A549 (cell line): ENCODE measurements at regions not wholly inside any gene's neighbourhood (a gene's known extent, or its start where the extent isn't known, plus 50 kb on each side); places are given as distances from the start of the nearest gene placed in this dataset.

ENCODE experiments used
- ATAC-seq, 2 experiments: fragments of 200-7000 bp in 1 of 2; fragments of >200 bp in 1 of 2; cut with Nextera tagmentation in 1 of 2; cut with Tn5 transposase in 1 of 2; 3 replicates each; pipeline versions ENCODE4 v1.8.0 to v1.9.1; 2018 to 2020; ENCODE audit warnings: mild to moderate bottlenecking in 1 of 2, moderate library complexity in 1 of 2
- CTCF ChIA-PET: fragments of 300-600 bp; sonication (Branson Sonifier 250); formaldehyde crosslinking; extraction: SDS; loops from one replicate; lab custom pipeline; 2021; ENCODE audit warnings: antibody characterized with exemption, inconsistent platforms; lab: Yijun Ruan, JAX
- POLR2A ChIA-PET: fragments of 350-600 bp; formaldehyde crosslinking; extraction: SDS; loops from one replicate; lab custom pipeline; 2021; ENCODE audit warnings: antibody characterized with exemption, inconsistent platforms; lab: Yijun Ruan, JAX
- DNase-seq, 2 experiments: peaks; one replicate each; pipeline versions ENCODE4 v3.0.0 to v3.0.0-alpha.2; 2011 to 2016; ENCODE audit warnings: low read depth in 1 of 2, low spot score in 1 of 2
- FAIRE-seq: peaks from 2 replicates; lab custom pipeline; 2011; peaks lifted over from hg19 to GRCh38; lab: Jason Lieb, UNC
- H3K27ac ChIP-seq, 2 experiments: fragments of >200 bp; sonication (Bioruptor Twin); formaldehyde crosslinking; 3 replicates each; pipeline ENCODE4 v1.5.1; 2016 to 2017
- H3K4me1 ChIP-seq: fragments of >200 bp; sonication (Bioruptor Twin); formaldehyde crosslinking; 3 replicates; pipeline ENCODE4 v1.6.1; 2016
- H3K4me2 ChIP-seq: fragments of >200 bp; sonication (Bioruptor Twin); formaldehyde crosslinking; 3 replicates; pipeline ENCODE4 v1.6.1; 2016
- H3K4me3 ChIP-seq: fragments of >200 bp; sonication (Bioruptor Twin); formaldehyde crosslinking; 3 replicates; pipeline ENCODE4 v1.5.1; 2016
- H3K9me3 ChIP-seq: fragments of >200 bp; sonication (Bioruptor Twin); formaldehyde crosslinking; 3 replicates; pipeline ENCODE4 v1.6.1; 2016
- ATOH8 ChIP-seq: fragments of 250-450 bp; sonication (Bioruptor Pico); IDR thresholded peaks from 2 replicates; pipeline ENCODE4 v1.5.0; 2020; ENCODE audit warnings: low read depth, mild to moderate bottlenecking, moderate library complexity
- BHLHE40 ChIP-seq: IDR thresholded peaks from 2 replicates; pipeline ENCODE4 v1.6.1; 2012; ENCODE audit warnings: low read depth, low read length, inconsistent platforms
- CEBPB ChIP-seq, 2 experiments: fragments of >200 bp in 1 of 2; sonication (Bioruptor Twin) in 1 of 2; formaldehyde crosslinking in 1 of 2; IDR thresholded peaks; 2 replicates each; pipeline ENCODE4 v1.6.1; 2012 to 2016
- CHD4 ChIP-seq: fragments of 200-600 bp; sonication (generic); IDR thresholded peaks from 2 replicates; pipeline ENCODE4 v1.6.1; 2016; ENCODE audit warnings: antibody characterized with exemption, mild to moderate bottlenecking, borderline replicate concordance
- EHF ChIP-seq: fragments of 250-450 bp; sonication (Bioruptor Pico); IDR thresholded peaks from 2 replicates; pipeline ENCODE4 v1.5.0; 2020; ENCODE audit warnings: mild to moderate bottlenecking
- EHMT2 ChIP-seq: fragments of 200-600 bp; sonication (generic); IDR thresholded peaks from 2 replicates; pipeline ENCODE4 v1.6.1; 2016; ENCODE audit warnings: antibody characterized with exemption, low read depth, mild to moderate bottlenecking, moderate library complexity
- FOSL2 ChIP-seq, 2 experiments: fragments of 450-650 bp in 1 of 2; fragments of >200 bp in 1 of 2; sonication (Bioruptor Twin) in 1 of 2; formaldehyde crosslinking; IDR thresholded peaks; 2 replicates each; pipeline versions ENCODE4 v1.5.0 to v1.6.1; 2016 to 2020; ENCODE audit warnings: mild to moderate bottlenecking in 1 of 2, moderate library complexity in 1 of 2
- FOXS1 ChIP-seq: fragments of 250-450 bp; sonication (Bioruptor Pico); IDR thresholded peaks from 2 replicates; pipeline ENCODE4 v1.5.0; 2020; ENCODE audit warnings: mild to moderate bottlenecking, moderate library complexity
- HEYL ChIP-seq: fragments of 250-450 bp; sonication (Bioruptor Pico); IDR thresholded peaks from 2 replicates; pipeline ENCODE4 v1.8.0; 2021; ENCODE audit warnings: mild to moderate bottlenecking, moderate library complexity
- HOXA7 ChIP-seq: fragments of 250-450 bp; sonication (Bioruptor Pico); IDR thresholded peaks from 2 replicates; pipeline ENCODE4 v1.5.0; 2020; ENCODE audit warnings: mild to moderate bottlenecking, moderate library complexity
- HOXB5 ChIP-seq: fragments of 250-450 bp; sonication (Bioruptor Pico); IDR thresholded peaks from 2 replicates; pipeline ENCODE4 v1.5.0; 2020; ENCODE audit warnings: mild to moderate bottlenecking, moderate library complexity
- JUN ChIP-seq, 2 experiments: fragments of >200 bp; sonication (Bioruptor Twin); formaldehyde crosslinking; IDR thresholded peaks; 2 replicates in 1 of 2; 3 replicates in 1 of 2; pipeline ENCODE4 v1.6.1; 2016 to 2017
- KDM1A ChIP-seq: fragments of 200-600 bp; sonication (generic); IDR thresholded peaks from 2 replicates; pipeline ENCODE4 v1.6.1; 2016; ENCODE audit warnings: low read depth, mild to moderate bottlenecking
- MYC ChIP-seq: IDR thresholded peaks from 2 replicates; pipeline ENCODE4 v1.6.1; 2012; ENCODE audit warnings: mild to moderate bottlenecking, inconsistent platforms, low read length, improper control_type of control experiment, borderline replicate concordance
- NFE2L2 ChIP-seq: fragments of 150-350 bp; conservative IDR thresholded peaks from 2 replicates; pipeline ENCODE4 v1.6.1; 2014; ENCODE audit warnings: low read length
- POLR2A ChIP-seq: IDR thresholded peaks from 2 replicates; pipeline ENCODE4 v1.6.1; 2012; ENCODE audit warnings: mild to moderate bottlenecking, low read length
- RAD21 ChIP-seq, 2 experiments: fragments of >200 bp in 1 of 2; sonication (Bioruptor Twin) in 1 of 2; formaldehyde crosslinking in 1 of 2; IDR thresholded peaks in 1 of 2; conservative IDR thresholded peaks in 1 of 2; 2 replicates in 1 of 2; 3 replicates in 1 of 2; pipeline ENCODE4 v1.6.1; 2012 to 2018; ENCODE audit warnings: inconsistent platforms in 1 of 2
- RCOR1 ChIP-seq: fragments of 150-350 bp; IDR thresholded peaks from 2 replicates; pipeline ENCODE4 v1.6.1; 2014; ENCODE audit warnings: antibody characterized with exemption, low read length, low read depth
- REST ChIP-seq: fragments of 200-600 bp; sonication (generic); IDR thresholded peaks from 2 replicates; pipeline ENCODE4 v1.6.1; 2016; ENCODE audit warnings: antibody characterized with exemption, mild to moderate bottlenecking, moderate library complexity
- RFX5 ChIP-seq: fragments of 450-650 bp; IDR thresholded peaks from 2 replicates; pipeline ENCODE4 v1.7.1; 2014; ENCODE audit warnings: antibody characterized with exemption, mild to moderate bottlenecking, moderate library complexity
- RNF2 ChIP-seq: fragments of 200-600 bp; sonication (generic); IDR thresholded peaks from 2 replicates; pipeline ENCODE4 v1.6.1; 2016; ENCODE audit warnings: low read depth, mild to moderate bottlenecking, antibody characterized with exemption, moderate library complexity, borderline replicate concordance
- SMC3 ChIP-seq: fragments of >200 bp; sonication (Bioruptor Twin); formaldehyde crosslinking; IDR thresholded peaks from 3 replicates; pipeline ENCODE4 v1.6.1; 2018; ENCODE audit warnings: inconsistent platforms
- SREBF2 ChIP-seq: fragments of 450-650 bp; IDR thresholded peaks from 2 replicates; pipeline ENCODE4 v1.6.1; 2014; ENCODE audit warnings: mild to moderate bottlenecking, moderate library complexity
- TFCP2L1 ChIP-seq: fragments of 250-450 bp; sonication (Bioruptor Pico); IDR thresholded peaks from 2 replicates; pipeline ENCODE4 v1.5.0; 2021; ENCODE audit warnings: mild to moderate bottlenecking
- TP53 ChIP-seq: fragments of 250-450 bp; sonication (Bioruptor Pico); IDR thresholded peaks from 2 replicates; pipeline ENCODE4 v1.5.0; 2021; ENCODE audit warnings: mild to moderate bottlenecking, moderate library complexity
- ZC3H11A ChIP-seq: fragments of 450-650 bp; IDR thresholded peaks from 2 replicates; pipeline ENCODE4 v1.6.1; 2014; ENCODE audit warnings: antibody characterized with exemption, mild to moderate bottlenecking
- ZNF302 ChIP-seq: fragments of 250-450 bp; sonication (Bioruptor Pico); IDR thresholded peaks from 2 replicates; pipeline ENCODE4 v1.9.0; 2021; ENCODE audit warnings: inconsistent platforms, mild to moderate bottlenecking, moderate library complexity
- WGBS: methylation state at CpG from one replicate; pipeline ENCODE4 v1.1.6; 2017; ENCODE audit errors: missing lambda C conversion rate; 5-methylcytosine and 5-hydroxymethylcytosine counted together
- TF ChIP-seq, protein P1 (sequence below): fragments of >200 bp; sonication (Bioruptor Twin); formaldehyde crosslinking; IDR thresholded peaks from 2 replicates; pipeline ENCODE4 v1.6.1; 2016
- TF ChIP-seq, protein P2 (sequence below): IDR thresholded peaks from 2 replicates; pipeline ENCODE4 v1.6.1; 2012

DNA sequence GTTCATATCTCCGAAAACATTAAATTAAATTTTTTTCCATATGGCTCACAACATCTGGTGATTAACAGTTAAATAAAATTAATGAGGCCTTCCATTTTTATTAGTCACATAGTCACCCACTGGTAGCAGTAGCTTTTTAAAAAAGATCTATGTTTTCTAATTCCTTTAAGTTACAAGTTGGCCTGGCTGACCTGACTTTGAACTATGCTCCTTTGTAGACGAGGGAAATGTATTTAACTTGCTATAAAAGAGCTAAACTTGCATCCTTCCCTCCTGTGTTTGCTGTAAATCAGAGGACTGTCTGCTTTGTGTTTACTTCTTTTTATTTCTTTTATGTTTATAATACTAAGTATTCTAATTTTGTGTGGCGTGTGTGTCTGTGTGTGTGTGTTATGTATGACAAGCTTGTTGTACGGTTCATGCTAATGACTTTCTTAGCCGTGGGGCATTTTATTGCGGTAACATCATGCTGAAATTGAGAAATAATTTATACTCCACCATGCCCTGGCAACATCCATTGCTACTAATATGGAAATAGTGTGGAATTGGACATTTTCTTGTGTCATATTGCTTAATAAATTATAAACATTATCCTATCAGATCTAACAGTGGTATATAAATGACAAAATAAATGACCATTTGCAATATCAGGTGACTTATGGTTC, 241.7 kb downstream of the SNCA start:
- POLR2A ChIA-PET = no interaction called here
- no peak overlapping the region for H3K4me3 ChIP-seq
- no peaks in the 10 kb centered on the region for H3K4me1 ChIP-seq
- no peak overlapping the region for H3K27ac ChIP-seq
- FAIRE-seq (no peak), ATAC-seq (no peak), DNase-seq (no peak)
- no peak overlapping the region for H3K4me2 ChIP-seq
- no peaks in the 10 kb centered on the region for H3K9me3 ChIP-seq
- CTCF ChIA-PET = no interaction called here
- 62% methylated on average over 6 of the region's 6 CpGs for WGBS
- TF ChIP-seq POLR2A (no peak), SMC3 (no peak), RNF2 (no peak), HOXB5 (CRISPR knock-in tag) (no peak), ZC3H11A (no peak), ZNF302 (CRISPR knock-in tag) (no peak), MYC (no peak)

DNA sequence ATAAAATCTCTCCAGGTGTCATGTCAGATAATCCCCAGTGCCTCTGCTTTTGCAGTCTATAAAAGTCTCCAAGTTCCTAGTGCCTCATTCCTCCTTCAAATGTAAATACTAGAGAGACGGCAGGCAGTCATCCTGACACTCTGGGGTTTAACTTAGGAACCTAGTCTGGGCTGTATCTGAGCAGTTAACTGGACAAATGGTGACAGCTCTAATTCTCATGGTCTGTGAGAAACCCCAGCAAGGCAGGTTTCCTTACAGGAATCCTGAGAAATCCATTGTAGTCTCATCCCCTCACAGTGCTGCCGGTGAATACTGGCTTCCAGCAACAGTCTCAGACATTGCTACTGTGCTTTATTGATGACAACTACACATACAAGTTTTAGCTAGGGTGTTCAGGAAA, 246.8 kb downstream of the SNCA start:
- 40% methylated on average over 2 of the region's 2 CpGs for WGBS
- ATAC-seq = no peak
- POLR2A ChIA-PET = no interaction called here
- no peak for FAIRE-seq
- H3K4me3 ChIP-seq = no peak overlapping the region
- DNase-seq = no peak
- no peaks in the 10 kb centered on the region for H3K4me1 ChIP-seq
- TF ChIP-seq ATOH8 (CRISPR knock-in tag) (no peak), RCOR1 (no peak), TP53 (CRISPR knock-in tag) (no peak), FOSL2 (IDR thresholded peaks at IDR 0.05) (no peak), FOSL2 (CRISPR knock-in tag; IDR thresholded peaks at IDR 0.05) (no peak), SMC3 (no peak), JUN (IDR thresholded peaks at IDR 0.05) (no peak), HOXB5 (CRISPR knock-in tag) (no peak), NFE2L2 (no peak), RFX5 (no peak), SREBF2 (no peak), BHLHE40 (no peak)
- no peak overlapping the region for H3K4me2 ChIP-seq
- no peaks in the 10 kb centered on the region for H3K9me3 ChIP-seq
- CTCF ChIA-PET = no interaction called here
- H3K27ac ChIP-seq = no peak overlapping the region

DNA sequence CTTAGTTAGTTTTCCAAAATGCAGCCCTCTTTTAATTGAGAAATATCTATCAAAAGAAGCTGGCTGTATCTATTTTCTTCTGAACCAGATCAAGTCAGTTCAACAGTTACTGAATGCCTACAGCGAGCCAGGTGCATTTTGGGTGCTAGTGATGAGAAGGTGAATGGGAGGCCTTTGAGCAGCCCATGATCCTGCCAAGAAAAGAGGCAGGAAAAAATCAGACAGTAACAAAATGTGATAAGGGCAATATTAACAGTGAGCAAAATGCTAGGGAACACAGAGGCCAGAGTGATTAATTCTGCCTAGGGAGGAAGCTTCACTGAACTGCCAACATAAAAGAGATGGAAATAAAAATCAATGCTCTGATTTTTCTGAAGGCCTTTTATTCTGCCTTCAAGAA, 248.5 kb downstream of the SNCA start:
- FAIRE-seq (no peak), DNase-seq (no peak), ATAC-seq (no peak)
- WGBS = 17% methylated on average over 1 of the region's 1 CpG
- H3K9me3 ChIP-seq = no peaks in the 10 kb centered on the region
- no peak overlapping the region for H3K4me2 ChIP-seq
- ChIA-PET CTCF (no interaction called here), POLR2A (no interaction called here)
- TF ChIP-seq SREBF2 = no peak
- TF ChIP-seq RCOR1 = no peak
- no peak for TF ChIP-seq JUN (IDR thresholded peaks at IDR 0.05)
- no peak for TF ChIP-seq REST
- TF ChIP-seq POLR2A = no peak
- TF ChIP-seq KDM1A = no peak
- TF ChIP-seq CEBPB (IDR thresholded peaks at IDR 0.05) = no peak
- TF ChIP-seq HOXB5 (CRISPR knock-in tag) = no peak
- TF ChIP-seq, protein P1, sequence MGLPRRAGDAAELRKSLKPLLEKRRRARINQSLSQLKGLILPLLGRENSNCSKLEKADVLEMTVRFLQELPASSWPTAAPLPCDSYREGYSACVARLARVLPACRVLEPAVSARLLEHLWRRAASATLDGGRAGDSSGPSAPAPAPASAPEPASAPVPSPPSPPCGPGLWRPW = no peak
- no peak for TF ChIP-seq CHD4
- TF ChIP-seq EHMT2 = no peak
- no peak for TF ChIP-seq ZNF302 (CRISPR knock-in tag)
- no peak for TF ChIP-seq HOXA7 (CRISPR knock-in tag)
- no peak for TF ChIP-seq EHF
- TF ChIP-seq, protein P2, sequence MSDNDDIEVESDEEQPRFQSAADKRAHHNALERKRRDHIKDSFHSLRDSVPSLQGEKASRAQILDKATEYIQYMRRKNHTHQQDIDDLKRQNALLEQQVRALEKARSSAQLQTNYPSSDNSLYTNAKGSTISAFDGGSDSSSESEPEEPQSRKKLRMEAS = no peak
- TF ChIP-seq HEYL (CRISPR knock-in tag) = no peak
- no peak for TF ChIP-seq TFCP2L1 (CRISPR knock-in tag)
- no peak for TF ChIP-seq RAD21 (conservative IDR thresholded peaks at IDR 0.05 in 1 of 2, IDR thresholded peaks at IDR 0.05 in 1 of 2)
- TF ChIP-seq FOXS1 (CRISPR knock-in tag) = no peak
- no peak for TF ChIP-seq NFE2L2
- no peaks in the 10 kb centered on the region for H3K4me1 ChIP-seq
- no peak overlapping the region for H3K4me3 ChIP-seq
- no peak overlapping the region for H3K27ac ChIP-seq
